ENCODE measurements at regions not wholly inside any gene's neighbourhood (a gene's known extent, or its start where the extent isn't known, plus 50 kb on each side); places are given as distances from the start of the nearest gene placed in this dataset.

DNA sequence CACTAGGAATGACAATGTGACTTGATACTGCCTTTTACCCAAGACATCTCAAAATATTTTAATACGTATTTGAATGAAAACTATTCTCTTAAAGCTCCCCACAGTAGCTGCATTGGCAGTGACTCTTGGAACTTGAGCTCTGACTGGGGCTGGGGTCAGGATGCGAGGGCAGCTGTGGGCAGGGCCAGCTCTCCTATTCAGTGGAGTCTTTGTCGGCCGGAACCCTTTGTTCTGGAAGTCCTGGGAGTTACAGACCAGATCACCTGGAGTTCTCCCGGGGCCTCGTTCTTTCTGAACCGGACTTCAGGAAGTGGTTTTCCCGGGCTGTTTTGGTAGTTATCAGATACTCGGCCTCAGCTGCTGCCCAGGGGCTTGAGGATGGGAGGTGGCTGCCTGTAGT, 84.9 kb downstream of the NPIPB11 start (continued):
- TF ChIP-seq, protein P1, sequence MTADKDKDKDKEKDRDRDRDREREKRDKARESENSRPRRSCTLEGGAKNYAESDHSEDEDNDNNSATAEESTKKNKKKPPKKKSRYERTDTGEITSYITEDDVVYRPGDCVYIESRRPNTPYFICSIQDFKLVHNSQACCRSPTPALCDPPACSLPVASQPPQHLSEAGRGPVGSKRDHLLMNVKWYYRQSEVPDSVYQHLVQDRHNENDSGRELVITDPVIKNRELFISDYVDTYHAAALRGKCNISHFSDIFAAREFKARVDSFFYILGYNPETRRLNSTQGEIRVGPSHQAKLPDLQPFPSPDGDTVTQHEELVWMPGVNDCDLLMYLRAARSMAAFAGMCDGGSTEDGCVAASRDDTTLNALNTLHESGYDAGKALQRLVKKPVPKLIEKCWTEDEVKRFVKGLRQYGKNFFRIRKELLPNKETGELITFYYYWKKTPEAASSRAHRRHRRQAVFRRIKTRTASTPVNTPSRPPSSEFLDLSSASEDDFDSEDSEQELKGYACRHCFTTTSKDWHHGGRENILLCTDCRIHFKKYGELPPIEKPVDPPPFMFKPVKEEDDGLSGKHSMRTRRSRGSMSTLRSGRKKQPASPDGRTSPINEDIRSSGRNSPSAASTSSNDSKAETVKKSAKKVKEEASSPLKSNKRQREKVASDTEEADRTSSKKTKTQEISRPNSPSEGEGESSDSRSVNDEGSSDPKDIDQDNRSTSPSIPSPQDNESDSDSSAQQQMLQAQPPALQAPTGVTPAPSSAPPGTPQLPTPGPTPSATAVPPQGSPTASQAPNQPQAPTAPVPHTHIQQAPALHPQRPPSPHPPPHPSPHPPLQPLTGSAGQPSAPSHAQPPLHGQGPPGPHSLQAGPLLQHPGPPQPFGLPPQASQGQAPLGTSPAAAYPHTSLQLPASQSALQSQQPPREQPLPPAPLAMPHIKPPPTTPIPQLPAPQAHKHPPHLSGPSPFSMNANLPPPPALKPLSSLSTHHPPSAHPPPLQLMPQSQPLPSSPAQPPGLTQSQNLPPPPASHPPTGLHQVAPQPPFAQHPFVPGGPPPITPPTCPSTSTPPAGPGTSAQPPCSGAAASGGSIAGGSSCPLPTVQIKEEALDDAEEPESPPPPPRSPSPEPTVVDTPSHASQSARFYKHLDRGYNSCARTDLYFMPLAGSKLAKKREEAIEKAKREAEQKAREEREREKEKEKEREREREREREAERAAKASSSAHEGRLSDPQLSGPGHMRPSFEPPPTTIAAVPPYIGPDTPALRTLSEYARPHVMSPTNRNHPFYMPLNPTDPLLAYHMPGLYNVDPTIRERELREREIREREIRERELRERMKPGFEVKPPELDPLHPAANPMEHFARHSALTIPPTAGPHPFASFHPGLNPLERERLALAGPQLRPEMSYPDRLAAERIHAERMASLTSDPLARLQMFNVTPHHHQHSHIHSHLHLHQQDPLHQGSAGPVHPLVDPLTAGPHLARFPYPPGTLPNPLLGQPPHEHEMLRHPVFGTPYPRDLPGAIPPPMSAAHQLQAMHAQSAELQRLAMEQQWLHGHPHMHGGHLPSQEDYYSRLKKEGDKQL (CRISPR knock-in tag; IDR thresholded peaks at IDR 0.05; ENCODE audit: low read depth): no peak
- TF ChIP-seq IKZF4 (CRISPR knock-in tag; IDR thresholded peaks at IDR 0.05; ENCODE audit: borderline replicate concordance, low read depth, not compliant biosample characterization) (no peak), POLR2AphosphoS2 (IDR thresholded peaks at IDR 0.05; ENCODE audit: low read depth, low read length) (no peak), STAG1 (CRISPR knock-in tag; IDR thresholded peaks at IDR 0.05) (0 out of 2 replicates have a peak, but pooled peaks have one; percentile 3), SRSF4 (IDR thresholded peaks at IDR 0.05; ENCODE audit: low read depth, low read length, poor library complexity, severe bottlenecking) (no peak), TRIM24 (CRISPR knock-in tag; IDR thresholded peaks at IDR 0.05) (no peak), ZSCAN31 (CRISPR knock-in tag; IDR thresholded peaks at IDR 0.05; ENCODE audit: low read depth) (no peak), ZNF263 (CRISPR knock-in tag; IDR thresholded peaks at IDR 0.05) (no peak), ZBTB38 (CRISPR knock-in tag; IDR thresholded peaks at IDR 0.05) (no peak), MED13 (CRISPR knock-in tag; IDR thresholded peaks at IDR 0.05) (no peak), THAP11 (CRISPR knock-in tag; IDR thresholded peaks at IDR 0.05) (no peak), GLI4 (CRISPR knock-in tag; IDR thresholded peaks at IDR 0.05; ENCODE audit: borderline replicate concordance) (no peak), RFXAP (CRISPR knock-in tag; IDR thresholded peaks at IDR 0.05; ENCODE audit: borderline replicate concordance) (no peak)
- TF ChIP-seq, protein P2, sequence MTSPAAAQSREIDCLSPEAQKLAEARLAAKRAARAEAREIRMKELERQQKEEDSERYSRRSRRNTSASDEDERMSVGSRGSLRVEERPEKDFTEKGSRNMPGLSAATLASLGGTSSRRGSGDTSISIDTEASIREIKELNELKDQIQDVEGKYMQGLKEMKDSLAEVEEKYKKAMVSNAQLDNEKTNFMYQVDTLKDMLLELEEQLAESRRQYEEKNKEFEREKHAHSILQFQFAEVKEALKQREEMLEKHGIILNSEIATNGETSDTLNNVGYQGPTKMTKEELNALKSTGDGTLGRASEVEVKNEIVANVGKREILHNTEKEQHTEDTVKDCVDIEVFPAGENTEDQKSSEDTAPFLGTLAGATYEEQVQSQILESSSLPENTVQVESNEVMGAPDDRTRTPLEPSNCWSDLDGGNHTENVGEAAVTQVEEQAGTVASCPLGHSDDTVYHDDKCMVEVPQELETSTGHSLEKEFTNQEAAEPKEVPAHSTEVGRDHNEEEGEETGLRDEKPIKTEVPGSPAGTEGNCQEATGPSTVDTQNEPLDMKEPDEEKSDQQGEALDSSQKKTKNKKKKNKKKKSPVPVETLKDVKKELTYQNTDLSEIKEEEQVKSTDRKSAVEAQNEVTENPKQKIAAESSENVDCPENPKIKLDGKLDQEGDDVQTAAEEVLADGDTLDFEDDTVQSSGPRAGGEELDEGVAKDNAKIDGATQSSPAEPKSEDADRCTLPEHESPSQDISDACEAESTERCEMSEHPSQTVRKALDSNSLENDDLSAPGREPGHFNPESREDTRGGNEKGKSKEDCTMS (CRISPR knock-in tag; conservative IDR thresholded peaks at IDR 0.05): no peak
- TF ChIP-seq, protein P3, sequence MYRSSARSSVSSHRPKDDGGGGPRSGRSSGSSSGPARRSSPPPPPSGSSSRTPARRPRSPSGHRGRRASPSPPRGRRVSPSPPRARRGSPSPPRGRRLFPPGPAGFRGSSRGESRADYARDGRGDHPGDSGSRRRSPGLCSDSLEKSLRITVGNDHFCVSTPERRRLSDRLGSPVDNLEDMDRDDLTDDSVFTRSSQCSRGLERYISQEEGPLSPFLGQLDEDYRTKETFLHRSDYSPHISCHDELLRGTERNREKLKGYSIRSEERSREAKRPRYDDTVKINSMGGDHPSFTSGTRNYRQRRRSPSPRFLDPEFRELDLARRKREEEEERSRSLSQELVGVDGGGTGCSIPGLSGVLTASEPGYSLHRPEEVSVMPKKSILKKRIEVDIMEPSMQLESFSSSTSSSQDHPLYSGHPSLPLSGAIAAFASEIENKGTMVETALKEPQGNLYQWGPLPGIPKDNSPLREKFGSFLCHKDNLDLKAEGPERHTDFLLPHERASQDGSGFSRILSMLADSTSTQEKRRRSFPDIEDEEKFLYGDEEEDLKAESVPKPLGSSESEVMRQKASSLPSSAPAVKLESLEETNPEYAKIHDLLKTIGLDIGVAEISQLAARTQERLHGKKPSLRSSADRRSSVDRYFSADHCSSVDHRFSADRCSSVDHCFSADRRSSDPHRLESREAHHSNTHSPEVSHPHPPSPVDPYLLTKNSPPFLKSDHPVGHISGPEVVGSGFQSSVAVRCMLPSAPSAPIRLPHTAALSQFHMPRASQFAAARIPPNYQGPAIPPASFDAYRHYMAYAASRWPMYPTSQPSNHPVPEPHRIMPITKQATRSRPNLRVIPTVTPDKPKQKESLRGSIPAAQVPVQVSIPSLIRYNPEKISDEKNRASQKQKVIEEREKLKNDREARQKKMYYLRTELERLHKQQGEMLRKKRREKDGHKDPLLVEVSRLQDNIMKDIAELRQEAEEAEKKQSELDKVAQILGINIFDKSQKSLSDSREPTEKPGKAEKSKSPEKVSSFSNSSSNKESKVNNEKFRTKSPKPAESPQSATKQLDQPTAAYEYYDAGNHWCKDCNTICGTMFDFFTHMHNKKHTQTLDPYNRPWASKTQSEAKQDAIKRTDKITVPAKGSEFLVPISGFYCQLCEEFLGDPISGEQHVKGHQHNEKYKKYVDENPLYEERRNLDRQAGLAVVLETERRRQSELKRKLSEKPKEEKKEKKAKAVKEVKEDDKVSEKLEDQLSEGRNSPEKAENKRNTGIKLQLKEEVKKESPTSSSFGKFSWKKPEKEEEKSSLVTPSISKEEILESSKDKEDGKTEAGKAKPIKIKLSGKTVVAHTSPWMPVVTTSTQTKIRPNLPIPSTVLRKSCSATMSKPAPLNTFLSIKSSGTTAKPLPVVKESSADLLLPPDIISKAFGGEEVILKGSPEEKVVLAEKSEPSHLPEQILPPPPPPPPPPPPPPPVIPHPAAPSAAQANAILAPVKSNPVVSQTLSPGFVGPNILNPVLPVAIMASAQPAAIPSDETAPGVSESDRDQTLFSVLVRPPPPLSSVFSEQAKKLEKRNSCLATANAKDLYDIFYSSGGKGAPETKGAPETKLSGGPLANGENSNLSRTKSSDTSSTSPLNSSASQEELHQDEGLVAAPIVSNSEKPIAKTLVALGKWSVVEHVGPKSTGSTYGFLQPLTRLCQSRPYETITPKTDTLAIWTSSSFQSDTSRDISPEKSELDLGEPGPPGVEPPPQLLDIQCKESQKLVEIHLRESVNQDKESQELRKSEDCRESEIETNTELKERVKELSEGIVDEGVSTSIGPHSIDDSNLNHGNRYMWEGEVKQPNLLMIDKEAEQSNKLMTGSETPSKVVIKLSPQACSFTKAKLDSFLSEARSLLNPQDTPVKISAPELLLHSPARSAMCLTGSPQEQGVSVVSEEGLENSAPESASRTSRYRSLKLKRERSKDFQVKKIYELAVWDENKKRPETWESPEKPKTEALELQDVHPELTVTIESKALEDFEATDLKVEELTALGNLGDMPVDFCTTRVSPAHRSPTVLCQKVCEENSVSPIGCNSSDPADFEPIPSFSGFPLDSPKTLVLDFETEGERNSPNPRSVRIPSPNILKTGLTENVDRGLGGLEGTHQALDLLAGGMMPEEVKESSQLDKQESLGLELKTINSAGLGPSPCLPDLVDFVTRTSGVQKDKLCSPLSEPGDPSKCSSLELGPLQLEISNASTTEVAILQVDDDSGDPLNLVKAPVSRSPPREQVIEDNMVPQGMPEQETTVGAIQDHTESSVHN (CRISPR knock-in tag; IDR thresholded peaks at IDR 0.05): no peak

Data from HepG2 (cell line).